ENCODE measurements at regions not wholly inside any gene's neighbourhood (a gene's known extent, or its start where the extent isn't known, plus 50 kb on each side); places are given as distances from the start of the nearest gene placed in this dataset.
"Not testable (repeated sequence)": the region's sequence is repeated elsewhere in the genome, so short reads cannot be mapped to it uniquely, and the experiment has no call there.

DNA sequence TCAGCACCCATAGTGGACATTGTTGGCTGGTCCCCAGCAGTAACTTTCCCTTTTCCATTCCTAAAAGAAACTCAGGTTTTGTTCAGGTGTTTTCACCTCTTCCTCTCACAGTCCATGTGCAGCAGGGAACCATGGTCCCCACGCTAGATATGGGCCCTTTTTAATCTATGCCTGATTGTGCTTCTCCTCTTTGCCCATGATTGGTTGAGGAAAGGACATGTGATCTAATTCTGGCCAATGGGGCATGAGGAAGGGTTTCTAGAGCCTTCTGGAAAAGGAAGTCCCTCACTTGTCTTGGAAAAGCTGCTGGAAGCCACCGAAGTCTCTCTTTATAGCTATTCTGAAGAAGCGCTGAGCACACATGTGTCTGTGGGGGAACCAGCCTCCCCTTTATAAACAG lies 330.7 kb downstream of the ACTR3B start:
- no peak for DNase-seq

DNA sequence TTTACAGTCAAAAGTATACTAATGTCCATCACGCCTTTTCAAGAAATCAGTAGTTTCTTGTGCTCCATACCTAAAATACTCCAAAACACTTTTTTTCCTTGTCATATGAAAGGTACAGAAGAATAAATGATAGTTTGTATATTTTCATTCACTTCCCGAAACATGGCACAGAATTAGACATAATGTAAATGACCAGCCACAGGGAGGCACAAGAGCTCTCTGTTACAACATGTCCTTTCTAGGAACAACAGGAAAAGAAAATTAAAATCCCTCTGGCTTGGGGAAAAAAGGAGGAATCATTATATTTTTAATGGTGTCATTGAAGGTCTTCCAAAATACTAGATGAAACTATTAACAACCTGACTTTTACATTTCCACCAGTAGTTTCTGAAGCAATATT lies 331.2 kb downstream of the ACTR3B start:
- DNase-seq, result no peak

DNA sequence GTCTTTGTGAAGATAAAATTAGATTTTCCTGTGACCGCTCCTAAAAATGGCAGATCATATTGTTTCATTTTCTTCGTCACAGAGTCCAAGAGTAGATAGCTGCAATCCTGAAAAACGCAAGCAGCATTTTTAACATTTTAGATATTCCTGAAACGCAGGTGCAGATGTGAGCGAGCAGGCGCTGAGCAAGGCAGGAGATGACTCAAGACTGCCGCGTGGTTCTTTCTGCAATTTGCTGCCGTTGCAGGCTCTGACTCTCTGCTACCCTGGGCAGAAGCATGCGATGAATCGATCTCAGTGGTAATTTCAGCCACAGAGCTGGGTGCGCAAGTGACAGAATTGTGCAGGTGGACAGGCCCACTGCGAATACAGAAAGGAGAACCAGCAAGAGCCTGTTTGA lies 331.9 kb downstream of the ACTR3B start:
- DNase-seq, result no peak

DNA sequence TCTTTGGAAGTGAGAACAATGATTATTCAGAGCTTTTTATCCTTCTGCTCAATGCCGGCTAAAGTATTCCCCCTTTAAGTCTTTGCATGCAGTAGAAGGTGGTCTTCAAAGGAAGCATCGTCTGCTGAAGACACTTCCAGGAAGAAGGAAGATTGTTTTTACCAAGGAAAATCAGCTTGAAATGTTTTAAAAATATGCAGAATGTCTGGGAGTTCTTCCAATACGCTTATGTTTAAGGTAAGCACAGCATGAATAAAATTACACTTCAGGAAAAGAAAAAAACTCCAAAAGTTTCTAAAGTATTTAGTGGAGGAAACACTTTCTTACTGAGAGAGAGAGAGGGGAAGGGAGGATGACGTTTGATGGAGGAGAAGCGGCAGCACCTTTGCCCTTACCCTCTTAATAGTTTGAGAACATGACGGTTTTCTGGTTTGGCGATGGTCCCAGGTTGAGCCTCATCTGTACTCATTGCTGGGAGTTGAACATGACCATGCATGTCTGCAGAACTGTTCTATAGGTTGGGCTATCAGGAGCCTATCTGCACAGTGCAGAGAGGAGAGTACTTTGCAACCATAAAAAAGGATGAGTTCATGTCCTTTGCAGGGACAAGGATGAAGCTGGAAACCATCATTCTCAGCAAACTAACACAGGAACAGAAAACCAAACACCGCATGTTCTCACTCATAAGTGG lies 338.1 kb downstream of the ACTR3B start:
- DNase-seq, result no peak

DNA sequence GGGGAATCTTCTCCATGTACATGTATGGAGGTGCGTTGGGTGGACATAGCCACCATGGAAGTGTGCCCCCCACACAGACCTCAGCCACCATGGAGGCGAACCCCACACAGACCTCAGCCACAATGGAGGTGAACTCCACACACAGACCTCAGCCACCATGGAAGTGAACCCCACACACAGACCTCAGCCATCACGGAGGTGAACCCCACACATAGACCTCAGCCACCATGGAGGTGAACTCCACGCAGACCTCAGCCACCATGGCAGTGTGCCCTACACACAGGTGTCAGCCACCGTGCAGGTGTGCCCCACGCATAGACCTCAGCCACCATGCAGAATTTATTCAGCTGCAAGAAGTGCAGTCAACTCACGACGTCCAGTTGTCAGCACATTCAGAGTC lies 339.7 kb downstream of the ACTR3B start:
- DNase-seq, result no peak

DNA sequence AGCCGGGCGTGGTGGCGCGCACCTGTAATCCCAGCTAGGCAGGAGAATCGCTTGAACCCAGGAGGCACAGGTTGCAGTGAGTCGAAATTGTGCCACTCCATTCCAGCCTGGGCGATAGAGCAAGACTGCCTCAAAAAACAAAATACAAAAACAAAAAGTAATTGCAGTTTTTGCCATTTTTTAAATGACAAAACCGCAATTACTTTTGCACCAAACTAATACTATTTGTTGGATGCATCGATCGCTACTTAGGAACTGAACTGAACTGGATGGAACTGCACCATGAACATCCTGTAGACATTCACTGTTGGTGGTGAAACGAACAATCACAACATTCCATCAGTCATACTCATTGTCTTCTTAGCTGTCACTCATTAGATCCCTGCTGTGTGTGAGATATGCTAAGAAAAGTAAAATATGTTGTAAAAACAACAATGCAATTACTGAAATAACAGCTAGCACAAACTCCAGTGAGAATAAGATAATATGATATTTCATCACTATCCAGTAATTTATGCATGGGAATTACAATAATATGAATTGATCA lies 341.2 kb downstream of the ACTR3B start:
- DNase-seq, result no peak

DNA sequence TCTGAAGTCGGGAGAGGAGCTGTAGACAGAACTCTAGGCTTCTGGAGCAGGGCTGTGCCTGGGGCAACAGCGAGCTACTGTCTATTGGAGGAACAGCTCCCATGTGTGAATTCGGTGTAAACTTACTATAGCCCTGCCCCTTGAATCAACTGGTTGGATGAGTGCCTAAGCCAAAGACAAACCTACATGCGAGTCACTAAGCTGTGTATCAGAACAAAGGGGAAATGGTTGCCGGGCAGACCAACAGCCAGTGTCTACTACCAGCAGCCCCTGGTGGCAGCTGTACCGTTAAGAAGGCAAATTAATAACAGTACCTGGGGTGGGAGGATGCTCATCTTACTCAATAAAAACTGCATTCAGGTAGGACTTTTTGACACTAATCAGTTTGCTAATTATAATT lies 343.6 kb downstream of the ACTR3B start:
- no peak for DNase-seq

DNA sequence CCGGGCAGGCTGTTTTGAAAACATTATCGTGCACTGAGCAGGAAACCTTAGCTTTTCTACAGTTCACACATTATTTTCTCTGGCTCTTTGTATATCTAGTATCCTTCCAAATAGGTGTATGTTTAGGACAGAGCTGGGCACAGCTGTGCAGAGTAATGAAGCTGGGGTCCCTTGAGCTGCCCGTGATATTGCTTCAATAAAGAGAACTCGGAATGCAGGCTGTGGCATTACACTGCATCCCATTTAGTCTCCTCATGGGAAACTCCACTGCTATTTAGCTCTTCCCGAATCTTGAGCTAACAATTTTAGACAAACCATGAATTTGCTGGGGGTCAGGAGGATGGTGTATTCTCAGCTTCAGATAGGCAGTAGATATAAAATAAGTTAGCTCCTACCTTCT lies 348.3 kb downstream of the ACTR3B start:
- DNase-seq, result no peak

DNA sequence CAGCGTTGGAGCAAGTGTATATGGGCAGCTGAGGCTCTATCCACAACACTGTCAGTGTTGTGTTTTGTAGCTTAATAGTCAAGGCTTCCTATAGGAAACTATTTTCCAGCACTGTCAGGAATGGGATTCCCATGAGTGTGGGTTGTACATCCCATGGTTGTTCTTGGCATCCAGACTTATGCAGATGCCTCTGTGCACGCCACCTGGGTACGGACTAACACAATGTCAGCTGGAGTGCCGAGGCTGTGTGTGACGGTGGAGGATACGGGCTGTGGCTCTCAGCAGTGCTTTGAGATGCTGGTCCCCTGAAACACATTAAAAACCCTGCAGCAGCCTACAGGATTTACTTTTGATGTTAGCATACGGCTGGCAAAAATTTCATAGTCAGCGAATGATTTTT lies 350.0 kb downstream of the ACTR3B start:
- DNase-seq, result no peak

DNA sequence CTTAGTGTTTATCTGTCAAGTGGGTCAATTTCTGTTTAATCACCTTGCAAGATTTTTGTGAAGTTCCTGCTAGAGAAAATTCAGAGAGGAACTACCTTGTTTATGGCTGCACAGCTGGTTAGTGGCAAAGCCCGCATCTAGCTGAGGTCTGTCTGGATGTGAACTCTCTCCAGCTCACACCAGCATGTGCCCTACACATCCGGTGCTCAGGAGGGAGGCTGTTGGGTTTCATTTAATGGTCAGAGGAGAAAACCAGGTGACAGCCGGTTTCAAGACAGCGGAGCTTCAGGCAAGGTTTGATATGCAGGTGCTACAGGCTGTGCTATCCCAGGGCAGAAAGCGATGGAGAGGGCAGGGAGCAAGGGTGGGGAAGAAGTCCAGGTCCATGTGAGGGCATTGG lies 351.1 kb downstream of the ACTR3B start:
- no peak for DNase-seq

DNA sequence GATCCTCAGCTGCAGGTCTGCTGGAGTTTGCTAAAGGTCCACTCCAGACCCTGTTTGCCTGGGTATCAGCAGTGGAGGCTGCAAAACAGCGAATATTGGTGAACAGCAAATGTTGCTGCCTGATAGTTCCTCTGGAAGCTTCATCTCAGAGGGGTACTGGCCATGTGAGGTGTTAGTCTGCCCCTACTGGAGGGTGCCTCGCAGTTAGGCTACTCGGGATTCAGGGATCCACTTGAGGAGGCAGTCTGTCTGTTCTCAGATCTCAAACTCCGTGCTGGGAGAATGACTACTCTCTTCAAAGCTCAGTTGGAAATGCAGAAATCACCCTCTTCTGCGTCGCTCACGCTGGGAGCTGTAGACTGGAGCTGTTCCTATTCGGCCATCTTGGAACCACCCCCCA lies 362.7 kb downstream of the ACTR3B start:
- not testable (repeated sequence) for DNase-seq

DNA sequence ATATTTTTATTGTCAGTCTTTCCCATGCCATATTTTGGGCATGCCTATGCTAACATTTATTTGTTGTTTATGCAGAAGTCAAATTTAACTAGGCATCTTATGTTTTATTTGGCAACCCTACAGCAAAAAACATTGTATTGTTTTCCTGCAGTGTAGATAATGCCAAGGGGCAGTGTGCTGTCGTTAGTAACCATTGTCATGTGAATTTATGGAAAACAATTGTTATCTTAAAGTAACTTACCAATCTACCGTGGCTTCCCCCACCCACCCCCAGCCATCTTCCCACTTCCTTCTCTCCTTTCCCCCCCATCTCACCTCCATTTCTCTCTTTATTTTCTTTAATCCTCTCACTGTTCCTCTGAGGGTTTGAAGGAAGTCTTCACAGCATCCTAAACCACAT lies 370.5 kb downstream of the ACTR3B start:
- no peak for DNase-seq

DNA sequence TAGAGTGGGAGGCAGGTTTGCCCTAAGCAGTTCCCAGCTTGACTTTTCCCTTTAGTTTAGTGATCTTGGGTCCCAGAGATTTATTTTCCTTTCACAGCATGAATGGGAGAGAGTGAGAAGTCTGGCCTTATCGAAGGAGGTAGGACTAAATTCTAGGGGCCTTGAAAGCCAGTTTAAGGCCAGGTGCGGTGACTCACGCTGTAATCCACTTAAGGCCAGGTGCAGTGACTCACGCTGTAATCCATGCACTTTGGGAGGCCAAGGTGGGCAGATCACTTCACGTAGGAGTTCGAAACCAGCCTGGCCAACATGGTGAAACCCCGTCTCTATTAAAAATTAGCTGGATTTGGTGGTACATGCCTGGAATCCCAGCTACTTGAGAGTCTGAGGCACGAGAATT lies 392.2 kb downstream of the ACTR3B start:
- DNase-seq, result no peak

DNA sequence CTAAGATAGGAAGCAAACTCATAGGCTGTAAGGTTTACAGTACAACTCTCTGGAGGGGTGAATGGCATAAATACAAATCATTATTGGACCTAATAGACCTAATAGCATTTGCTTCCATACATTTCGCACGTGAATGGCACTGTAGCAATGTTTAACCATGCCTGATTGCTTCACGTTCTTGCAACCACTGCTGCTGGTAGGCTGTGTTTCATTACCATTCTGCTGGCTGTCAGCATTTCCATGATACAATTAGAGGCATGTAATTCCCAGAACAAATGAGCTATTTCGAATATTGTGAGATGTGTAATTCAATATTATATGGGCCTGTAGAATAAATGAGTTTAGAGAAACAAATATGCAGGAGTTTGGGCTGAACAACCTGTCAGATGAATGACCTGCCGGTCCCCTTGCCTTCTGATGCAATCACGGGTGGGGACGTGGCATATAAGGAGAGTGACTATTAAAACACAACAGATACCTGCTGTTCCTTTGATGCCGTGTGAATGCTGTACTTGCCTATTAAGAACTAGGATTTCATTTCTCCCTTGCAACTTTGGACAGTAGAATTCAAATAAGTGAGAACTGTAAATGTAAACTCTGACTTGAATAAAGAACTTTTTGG lies 393.4 kb downstream of the ACTR3B start:
- DNase-seq, result no peak

DNA sequence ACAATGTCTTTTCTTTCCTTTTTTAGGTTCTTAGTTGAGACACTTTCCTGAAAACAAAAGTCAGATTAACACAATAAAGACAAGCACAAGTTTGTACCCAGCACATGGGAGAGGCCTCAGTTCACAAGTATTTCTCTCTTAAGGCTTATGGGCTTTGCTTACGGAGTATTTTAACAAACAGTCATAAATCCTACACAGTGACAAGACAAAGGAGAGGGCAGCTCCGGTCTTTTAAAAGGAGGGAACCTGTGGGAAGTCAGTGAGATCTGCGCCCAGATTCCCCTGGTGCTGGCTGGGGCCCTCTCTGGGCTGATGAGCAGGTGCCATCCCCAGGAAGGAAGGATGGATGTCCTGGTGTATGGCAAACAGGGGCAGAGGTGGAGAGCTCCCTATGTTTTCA lies 398.6 kb downstream of the ACTR3B start:
- DNase-seq, result no peak

DNA sequence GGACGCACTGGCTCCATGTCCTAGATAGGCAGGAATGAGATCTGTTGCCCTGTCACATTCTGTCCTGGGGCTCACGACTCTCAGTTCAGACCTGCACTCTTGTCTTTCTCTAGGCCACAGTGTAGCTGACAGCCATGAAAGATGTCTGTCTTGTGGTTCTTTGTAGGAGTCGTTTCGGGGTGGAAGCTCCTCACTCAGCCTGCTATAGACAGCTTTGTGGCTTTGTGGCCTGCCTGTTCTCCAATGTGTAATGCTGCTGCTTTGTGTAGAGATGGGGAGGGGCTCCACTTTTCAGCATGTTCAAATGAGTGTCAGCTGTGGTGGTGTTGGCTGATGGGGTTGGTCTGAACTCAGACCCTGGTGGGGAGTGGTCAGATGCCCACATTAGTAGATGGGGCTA lies 410.7 kb downstream of the ACTR3B start:
- DNase-seq, result no peak

DNA sequence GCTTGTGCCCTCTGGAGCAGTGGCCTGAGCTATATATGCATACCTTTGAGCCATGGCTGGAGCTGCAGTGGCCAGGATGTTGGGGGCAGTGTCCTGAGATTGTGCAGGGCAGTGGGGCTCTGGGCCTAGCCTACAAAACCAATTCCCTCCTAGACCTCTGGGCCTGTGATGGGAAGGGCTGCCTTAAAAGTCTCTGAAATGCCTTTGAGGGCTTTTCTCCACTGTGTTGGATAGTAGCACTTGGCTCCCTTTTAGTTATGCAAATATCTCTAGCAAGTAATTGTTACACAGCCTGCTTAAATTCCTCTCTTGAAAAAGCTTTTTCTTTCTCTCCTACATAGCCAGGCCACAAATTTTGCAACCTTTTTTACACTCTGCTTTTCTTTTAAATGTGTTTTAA lies 426.4 kb downstream of the ACTR3B start:
- DNase-seq, result no peak

DNA sequence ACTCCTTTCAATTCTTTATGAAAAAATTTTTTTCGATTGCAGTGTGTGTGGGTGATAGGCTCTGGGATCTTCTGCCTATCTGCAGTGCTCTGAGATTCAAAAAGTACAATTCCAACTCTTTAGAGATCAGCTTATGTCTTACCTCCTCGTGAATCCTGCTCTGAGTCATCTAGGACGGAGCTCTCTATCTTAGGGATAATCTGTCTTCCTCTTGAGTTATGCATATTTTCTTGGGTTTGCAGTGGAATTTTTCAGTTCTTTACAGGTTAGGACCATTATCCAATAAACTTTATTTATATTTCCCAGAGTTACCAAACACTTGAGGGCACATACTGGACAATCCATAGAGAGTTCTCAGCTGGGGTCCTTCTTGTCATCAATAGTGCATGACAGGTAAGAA lies 428.6 kb downstream of the ACTR3B start:
- DNase-seq, result no peak

DNA sequence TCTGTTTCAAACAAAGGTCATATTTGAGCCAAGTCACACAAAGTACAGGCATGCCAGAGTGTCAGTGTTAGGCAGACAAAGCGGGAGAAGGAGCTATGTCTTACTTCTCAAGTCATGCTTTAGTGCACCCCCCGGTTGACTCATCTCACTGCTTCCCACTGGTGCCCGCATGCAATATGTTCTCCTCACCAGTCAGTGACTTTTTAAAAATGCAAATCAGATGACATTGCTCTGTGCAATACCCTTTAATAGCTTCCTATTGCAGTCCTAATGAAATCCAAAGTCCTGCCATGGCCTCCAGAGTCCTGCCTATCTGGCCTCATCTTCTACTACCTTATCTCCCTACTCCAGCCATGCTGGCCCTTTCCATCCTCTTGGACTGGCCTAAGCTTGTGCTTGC lies 429.1 kb downstream of the ACTR3B start:
- no peak for DNase-seq

DNA sequence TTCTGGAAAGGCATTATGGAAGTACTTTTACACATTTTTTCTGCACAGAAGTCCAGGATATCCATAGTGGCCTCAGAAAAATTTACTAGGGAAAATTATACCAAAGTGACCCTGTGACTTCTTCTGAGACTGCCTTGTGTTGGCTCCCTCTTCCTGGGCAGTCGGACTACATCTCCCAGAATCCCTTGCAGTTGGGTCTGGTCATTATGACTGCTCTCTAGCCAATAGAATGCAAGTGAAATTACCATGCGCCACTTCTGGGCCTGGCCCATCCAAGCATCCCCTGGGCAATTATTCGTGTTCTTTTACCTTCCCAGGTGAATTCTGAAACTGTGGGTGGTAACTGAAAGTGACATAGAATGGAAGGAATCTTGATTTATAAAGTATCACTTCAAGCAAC lies 430.9 kb downstream of the ACTR3B start:
- no peak for DNase-seq

DNA sequence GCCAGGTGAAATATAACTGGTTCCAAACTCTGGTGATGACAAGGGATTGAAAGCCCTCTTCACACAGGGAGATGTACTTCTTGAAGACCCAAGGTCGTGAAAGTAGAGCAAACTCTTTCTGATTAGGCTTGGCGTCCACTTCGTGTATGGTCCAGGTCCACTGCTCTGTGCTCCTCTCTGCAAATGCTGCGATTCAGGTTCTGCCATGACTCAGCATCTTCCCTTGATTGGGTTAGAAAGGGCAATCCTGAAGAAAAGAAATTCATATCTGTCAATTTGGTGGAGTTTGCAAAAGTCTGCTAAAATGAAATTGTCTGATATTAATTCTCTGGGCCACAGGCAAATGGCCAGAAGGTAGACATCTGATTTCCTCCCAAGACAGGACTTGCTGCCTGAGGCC lies 431.4 kb downstream of the ACTR3B start:
- DNase-seq, result no peak

DNA sequence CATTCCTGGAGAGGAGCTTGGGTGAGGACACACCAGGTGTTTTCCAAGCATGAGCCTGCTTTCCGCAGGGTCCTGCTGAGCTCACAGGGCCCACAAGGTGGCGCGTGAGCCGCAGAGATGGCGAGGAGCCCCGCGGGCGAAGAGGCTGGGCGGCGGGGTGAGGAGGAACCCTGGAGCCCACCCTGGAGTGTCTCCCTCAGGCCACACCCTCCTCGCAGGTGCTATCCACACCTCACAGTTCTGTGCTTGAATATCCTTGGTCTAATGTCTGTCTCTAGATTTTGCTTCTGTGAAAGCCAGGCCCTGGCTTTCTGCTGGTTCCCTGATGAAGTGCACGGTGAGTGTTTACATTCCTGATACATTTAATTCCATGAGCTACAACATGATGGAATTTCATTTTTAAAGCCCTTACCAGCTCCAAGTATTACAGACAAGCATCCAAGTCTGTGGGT lies 433.6 kb downstream of the ACTR3B start:
- peak; percentile 35 for DNase-seq

DNA sequence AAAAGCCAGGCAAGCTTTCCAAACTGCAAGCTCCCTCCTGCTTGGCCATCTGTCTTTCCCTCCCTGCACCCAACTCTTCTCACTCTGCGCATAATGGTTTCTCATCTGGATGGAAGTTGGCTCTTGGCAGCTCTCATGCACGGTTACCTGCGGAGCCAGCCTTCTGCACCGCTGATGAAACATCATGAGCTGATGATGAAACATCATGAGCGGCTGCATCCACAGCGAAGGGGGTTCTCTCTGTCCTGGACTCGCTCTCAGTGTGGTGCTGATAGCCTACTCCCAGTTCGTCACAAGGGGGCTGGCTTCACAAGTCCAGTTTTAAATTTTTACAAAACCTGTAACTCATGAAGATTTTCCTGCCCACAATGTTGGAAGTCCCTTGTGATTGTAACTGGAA lies 457.5 kb downstream of the ACTR3B start:
- DNase-seq, result no peak

DNA sequence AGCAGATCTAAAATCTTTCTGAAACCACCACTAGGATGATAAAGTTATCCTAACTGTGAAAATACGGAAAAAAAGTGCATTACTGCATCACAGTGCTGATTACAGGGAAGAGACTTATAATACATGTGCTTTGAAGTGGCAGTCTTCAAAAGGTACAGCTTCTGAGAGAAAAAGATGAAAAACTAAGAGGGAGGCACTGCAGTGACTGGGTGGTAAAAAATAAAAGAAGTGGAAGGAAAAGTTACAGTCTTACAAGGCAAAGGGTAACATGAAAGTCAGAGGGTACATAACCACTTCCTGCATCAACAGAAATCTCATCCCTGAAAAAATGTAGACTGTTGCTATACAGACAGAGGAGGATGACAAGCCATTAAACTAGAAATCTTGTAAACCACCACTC lies 465.3 kb downstream of the ACTR3B start:
- DNase-seq, result no peak

DNA sequence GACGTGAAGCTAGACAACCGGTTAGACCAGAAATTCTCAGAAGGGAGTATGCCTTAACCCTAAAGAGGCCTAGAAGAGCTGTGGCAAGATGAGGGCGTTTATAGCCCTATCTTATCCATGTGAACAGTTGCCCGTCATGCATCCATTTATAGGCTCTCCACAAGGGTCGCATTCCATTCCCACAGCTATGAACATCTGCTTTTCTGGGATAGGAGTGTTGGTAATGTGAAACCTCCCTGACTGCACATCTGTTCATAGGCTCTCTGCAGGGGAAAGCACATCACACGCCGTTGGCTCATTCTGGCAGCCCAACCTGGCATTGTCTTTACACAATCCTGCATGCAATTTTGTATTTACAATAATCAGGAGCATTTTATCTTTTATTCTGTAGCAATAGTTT lies 485.6 kb downstream of the ACTR3B start:
- DNase-seq, result not testable (repeated sequence)

All from DMS153 (cell line).